SU-DHL-6 (cell line): ENCODE measurements at regions not wholly inside any gene's neighbourhood (a gene's known extent, or its start where the extent isn't known, plus 50 kb on each side); places are given as distances from the start of the nearest gene placed in this dataset.

Experiments
- H2AFZ ChIP-seq: fragments of 200-600 bp; sonication (generic); 2 replicates; pipeline ENCODE4 v1.6.1; 2014; ENCODE audit warnings: low read depth, mild to moderate bottlenecking, moderate library complexity, mixed read lengths, antibody characterized with exemption, low read length; ENCODE audit not compliant: severe bottlenecking
- H3F3A ChIP-seq: fragments of 200-600 bp; shearing (Covaris generic); 2 replicates; pipeline ENCODE4 v1.6.0; 2016; ENCODE audit warnings: antibody characterized with exemption, mild to moderate bottlenecking; ENCODE audit not compliant: insufficient read depth
- H3K27ac ChIP-seq: fragments of 200-600 bp; sonication (generic); 2 replicates; pipeline ENCODE4 v1.5.1; 2016; ENCODE audit warnings: low read depth, mild to moderate bottlenecking, low read length, moderate library complexity, mixed read lengths
- H3K27me3 ChIP-seq: fragments of 200-600 bp; sonication (generic), shearing (Covaris generic); 2 replicates; pipeline ENCODE4 v1.6.0; 2014; ENCODE audit warnings: mild to moderate bottlenecking, low read length
- H3K36me3 ChIP-seq: fragments of 200-600 bp; sonication (generic); 2 replicates; pipeline ENCODE4 v1.6.1; 2014; ENCODE audit warnings: mild to moderate bottlenecking, low read length, mixed read lengths
- H3K4me2 ChIP-seq: fragments of 300-600, 200-600 bp; shearing (Covaris generic), sonication (generic); 2 replicates; pipeline ENCODE4 v1.6.0; 2014; ENCODE audit warnings: low read length, low read depth, mild to moderate bottlenecking; ENCODE audit not compliant: poor library complexity, severe bottlenecking
- H3K4me3 ChIP-seq: fragments of 200-600 bp; sonication (generic); 2 replicates; pipeline ENCODE4 v1.5.1; 2014; ENCODE audit warnings: antibody characterized with exemption, low read length, mild to moderate bottlenecking, mixed read lengths; ENCODE audit not compliant: insufficient read depth, poor library complexity, severe bottlenecking
- H3K79me2 ChIP-seq: fragments of 200-600 bp; sonication (generic); 2 replicates; pipeline ENCODE4 v1.6.1; 2014; ENCODE audit warnings: mild to moderate bottlenecking, low read length, moderate library complexity; ENCODE audit not compliant: insufficient read depth
- H3K9ac ChIP-seq: fragments of 200-600 bp; sonication (generic); 2 replicates; pipeline ENCODE4 v1.7.0; 2014; ENCODE audit warnings: mild to moderate bottlenecking, low read length
- H3K9me2 ChIP-seq: fragments of 200-600 bp; sonication (generic); replicated peaks from 2 replicates; pipeline ENCODE4 v1.6.1; 2014; ENCODE audit warnings: low read length; ENCODE audit not compliant: insufficient read depth
- H3K9me3 ChIP-seq: fragments of 200-600 bp; sonication (generic); 2 replicates; pipeline ENCODE4 v1.6.1; 2014; ENCODE audit warnings: low read length, mixed read lengths; ENCODE audit not compliant: insufficient read depth
- H4K20me1 ChIP-seq: fragments of 200-600 bp; sonication (generic); 2 replicates; pipeline ENCODE4 v1.6.1; 2014; ENCODE audit warnings: low read depth, mild to moderate bottlenecking, antibody characterized with exemption, low read length, moderate library complexity, mixed read lengths
- CTCF ChIP-seq: fragments of 200-600 bp; sonication (generic); IDR thresholded peaks from one replicate; pipeline ENCODE4 v1.5.1; 2017; ENCODE audit warnings: antibody characterized with exemption, mild to moderate bottlenecking, low read length, moderate library complexity; ENCODE audit not compliant: insufficient read depth, poor library complexity, severe bottlenecking
- EZH2phosphoT487 ChIP-seq: fragments of 200-600 bp; sonication (generic), shearing (Covaris generic); conservative IDR thresholded peaks from 2 replicates; pipeline ENCODE4 v1.6.1; 2018; ENCODE audit warnings: mild to moderate bottlenecking, antibody characterized with exemption, low read length, moderate library complexity, mixed read lengths

- H3K27ac ChIP-seq: no peak overlapping the region
- no peak overlapping the region for H3K4me2 ChIP-seq
- H3K9ac ChIP-seq: no peak overlapping the region
- H3K4me3 ChIP-seq: no peak overlapping the region
- H3K9me3 ChIP-seq: no peaks in the 10 kb centered on the region
- no peaks in the 10 kb centered on the region for H3K79me2 ChIP-seq
- H3K9me2 ChIP-seq: no peaks in the 10 kb centered on the region
- H3K27me3 ChIP-seq: no peaks in the 10 kb centered on the region
- H3F3A ChIP-seq: no peaks in the 10 kb centered on the region
- no peak overlapping the region for H2AFZ ChIP-seq
- H3K36me3 ChIP-seq: no peaks in the 10 kb centered on the region
- no peak for TF ChIP-seq EZH2phosphoT487
- no peaks in the 10 kb centered on the region for H4K20me1 ChIP-seq
Observed at GRCh38 chr18:30491815-30492551, 550.6 kb downstream of the DSC3 start.

GRCh38 chr18:30489890-30490643 is 552.5 kb downstream of the DSC3 start:
- no peak overlapping the region for H3K4me2 ChIP-seq
- no peaks in the 10 kb centered on the region for H3K9me2 ChIP-seq
- no peaks in the 10 kb centered on the region for H3K79me2 ChIP-seq
- H3K9ac ChIP-seq: no peak overlapping the region
- H4K20me1 ChIP-seq: no peaks in the 10 kb centered on the region
- no peak for TF ChIP-seq CTCF
- no peak for TF ChIP-seq EZH2phosphoT487
- H3K27me3 ChIP-seq: no peaks in the 10 kb centered on the region
- no peaks in the 10 kb centered on the region for H3F3A ChIP-seq
- no peak overlapping the region for H3K4me3 ChIP-seq
- H3K9me3 ChIP-seq: no peaks in the 10 kb centered on the region
- H2AFZ ChIP-seq: no peak overlapping the region
- H3K36me3 ChIP-seq: no peaks in the 10 kb centered on the region
- H3K27ac ChIP-seq: no peak overlapping the region

- Histone ChIP-seq H3K9me3 (no peaks in the 10 kb centered on the region), H3K9me2 (no peaks in the 10 kb centered on the region), H3K27ac (no peak overlapping the region), H3K79me2 (no peaks in the 10 kb centered on the region), H3K4me3 (no peak overlapping the region), H3K27me3 (no peaks in the 10 kb centered on the region), H3F3A (no peaks in the 10 kb centered on the region), H2AFZ (no peak overlapping the region), H4K20me1 (no peaks in the 10 kb centered on the region), H3K36me3 (no peaks in the 10 kb centered on the region), H3K4me2 (no peak overlapping the region), H3K9ac (no peak overlapping the region)
- TF ChIP-seq EZH2phosphoT487: no peak
Observed at GRCh38 chr18:30487962-30488361, 554.6 kb downstream of the DSC3 start.

- no peak for TF ChIP-seq EZH2phosphoT487
- H3K27ac ChIP-seq: no peak overlapping the region
- H3K9me3 ChIP-seq: no peaks in the 10 kb centered on the region
Observed at GRCh38 chr18:30486856-30487255, 555.7 kb downstream of the DSC3 start.

More at GRCh38 chr18:30486856-30487255, 555.7 kb downstream of the DSC3 start:
- H4K20me1 ChIP-seq: no peaks in the 10 kb centered on the region
- no peaks in the 10 kb centered on the region for H3K79me2 ChIP-seq
- H3K36me3 ChIP-seq: no peaks in the 10 kb centered on the region
- H3K9me2 ChIP-seq: no peaks in the 10 kb centered on the region
- H3K4me2 ChIP-seq: no peak overlapping the region
- H3F3A ChIP-seq: no peaks in the 10 kb centered on the region
- H2AFZ ChIP-seq: no peak overlapping the region
- H3K9ac ChIP-seq: no peak overlapping the region
- H3K27me3 ChIP-seq: no peaks in the 10 kb centered on the region
- H3K4me3 ChIP-seq: no peak overlapping the region
